ENCODE measurements at regions not wholly inside any gene's neighbourhood (a gene's known extent, or its start where the extent isn't known, plus 50 kb on each side); places are given as distances from the start of the nearest gene placed in this dataset.

DNA sequence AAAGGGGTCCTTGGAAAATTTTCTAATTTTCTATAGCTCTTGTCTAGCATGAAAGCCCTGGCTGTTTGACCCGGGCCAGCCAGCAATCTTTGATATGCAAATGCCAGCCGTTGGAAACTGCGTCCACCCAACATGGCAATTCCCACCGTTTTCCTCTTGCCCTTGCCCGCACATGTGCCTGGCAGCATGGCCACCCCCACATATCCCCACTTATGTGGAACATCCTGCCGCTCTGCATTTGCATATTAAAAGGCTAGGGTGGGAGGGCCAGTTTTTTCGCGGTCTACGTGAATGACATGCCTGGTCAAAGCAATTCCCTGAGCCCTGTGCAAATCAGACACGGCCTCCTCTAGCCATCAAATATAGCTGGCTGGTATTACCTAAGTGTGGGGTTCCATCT lies 110.3 kb upstream of the TDRD3 start:
- Histone ChIP-seq H3K4me3 (no peak overlapping the region), H3K4me1 (no peaks in the 10 kb centered on the region), H3K9me3 (no peaks in the 10 kb centered on the region), H3K27ac (no peak overlapping the region), H3K36me3 (no peaks in the 10 kb centered on the region), H3K27me3 (ENCODE audit: low read depth) (no peaks in the 10 kb centered on the region)
- TF ChIP-seq, protein P1, sequence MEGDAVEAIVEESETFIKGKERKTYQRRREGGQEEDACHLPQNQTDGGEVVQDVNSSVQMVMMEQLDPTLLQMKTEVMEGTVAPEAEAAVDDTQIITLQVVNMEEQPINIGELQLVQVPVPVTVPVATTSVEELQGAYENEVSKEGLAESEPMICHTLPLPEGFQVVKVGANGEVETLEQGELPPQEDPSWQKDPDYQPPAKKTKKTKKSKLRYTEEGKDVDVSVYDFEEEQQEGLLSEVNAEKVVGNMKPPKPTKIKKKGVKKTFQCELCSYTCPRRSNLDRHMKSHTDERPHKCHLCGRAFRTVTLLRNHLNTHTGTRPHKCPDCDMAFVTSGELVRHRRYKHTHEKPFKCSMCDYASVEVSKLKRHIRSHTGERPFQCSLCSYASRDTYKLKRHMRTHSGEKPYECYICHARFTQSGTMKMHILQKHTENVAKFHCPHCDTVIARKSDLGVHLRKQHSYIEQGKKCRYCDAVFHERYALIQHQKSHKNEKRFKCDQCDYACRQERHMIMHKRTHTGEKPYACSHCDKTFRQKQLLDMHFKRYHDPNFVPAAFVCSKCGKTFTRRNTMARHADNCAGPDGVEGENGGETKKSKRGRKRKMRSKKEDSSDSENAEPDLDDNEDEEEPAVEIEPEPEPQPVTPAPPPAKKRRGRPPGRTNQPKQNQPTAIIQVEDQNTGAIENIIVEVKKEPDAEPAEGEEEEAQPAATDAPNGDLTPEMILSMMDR (IDR thresholded peaks at IDR 0.05): no peak
- intact Hi-C loops (cut with DNase I): no loop called here
- ATAC-seq (no peak), DNase-seq (no peak)

DNA sequence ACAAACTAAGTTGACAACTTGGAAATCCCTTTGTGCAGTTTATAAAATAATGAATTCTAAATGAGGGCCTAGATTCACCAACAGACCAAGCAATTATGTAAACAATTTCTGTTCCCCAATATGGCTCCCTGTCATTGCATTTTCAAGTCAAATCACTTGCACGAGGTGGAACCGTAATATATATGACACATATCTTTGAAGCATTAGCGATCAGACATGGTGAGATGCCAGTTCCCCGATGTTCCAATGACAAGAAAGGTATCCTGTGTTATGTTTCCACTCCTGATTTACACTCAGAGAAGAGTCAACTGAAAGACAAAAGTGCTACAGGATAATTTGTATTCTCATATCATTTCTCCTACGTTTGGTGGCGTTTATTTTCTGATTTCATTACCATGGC lies 108.5 kb upstream of the TDRD3 start:
- DNase-seq (no peak), ATAC-seq (no peak)
- intact Hi-C loops (cut with DNase I): no loop called here
- Histone ChIP-seq H3K9me3 (no peaks in the 10 kb centered on the region), H3K4me1 (no peaks in the 10 kb centered on the region), H3K27me3 (ENCODE audit: low read depth) (no peaks in the 10 kb centered on the region), H3K36me3 (no peaks in the 10 kb centered on the region), H3K27ac (no peak overlapping the region), H3K4me3 (no peak overlapping the region)
- TF ChIP-seq, protein P1 (IDR thresholded peaks at IDR 0.05): no peak

DNA sequence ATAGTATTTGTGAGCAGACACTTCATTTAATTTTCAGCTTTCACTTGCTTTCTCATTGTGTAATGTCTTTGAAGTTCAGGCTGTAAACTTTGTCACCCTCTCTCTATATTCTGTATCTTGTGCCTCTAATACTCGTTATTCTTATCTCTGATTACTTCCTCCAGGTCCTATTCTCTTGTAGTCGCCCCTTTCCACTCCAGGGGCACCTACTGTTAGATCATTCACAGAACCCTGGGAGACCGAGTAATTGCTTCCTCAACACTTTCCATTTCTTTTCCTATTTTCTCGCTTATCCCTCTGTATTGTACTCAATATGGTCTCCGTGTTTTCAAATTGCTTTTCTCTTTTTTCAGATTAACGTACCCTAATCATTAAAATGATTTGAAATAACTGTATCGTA lies 93.9 kb upstream of the TDRD3 start:
- no peak overlapping the region for H3K4me3 ChIP-seq
- no peaks in the 10 kb centered on the region for H3K27me3 ChIP-seq (ENCODE audit: low read depth)
- DNase-seq: no peak
- H3K4me1 ChIP-seq: no peaks in the 10 kb centered on the region
- TF ChIP-seq, protein P1 (IDR thresholded peaks at IDR 0.05): no peak
- no peaks in the 10 kb centered on the region for H3K9me3 ChIP-seq
- no peak overlapping the region for H3K27ac ChIP-seq
- intact Hi-C loops (cut with DNase I): no loop called here
- no peaks in the 10 kb centered on the region for H3K36me3 ChIP-seq
- ATAC-seq: no peak

DNA sequence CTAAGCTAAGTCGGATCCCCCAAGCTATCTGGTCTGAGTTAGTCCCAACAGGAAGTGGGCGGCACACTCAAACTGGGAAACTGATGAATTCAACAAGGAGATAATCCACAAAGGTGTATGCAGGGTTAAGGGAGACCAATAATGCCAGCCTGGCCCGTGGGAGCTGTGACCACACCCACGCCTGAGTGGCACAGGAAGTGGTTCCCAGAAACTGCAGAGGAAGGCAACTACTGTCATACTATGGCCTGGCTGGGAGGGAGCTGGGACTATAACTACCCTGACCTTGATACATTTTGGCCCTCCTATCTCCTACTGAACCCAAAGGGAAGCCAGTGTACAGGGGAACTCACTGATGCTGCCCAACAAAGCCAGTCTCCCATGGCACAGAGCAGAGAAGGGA lies 85.5 kb upstream of the TDRD3 start:
- TF ChIP-seq, protein P1 (IDR thresholded peaks at IDR 0.05): no peak
- H3K4me1 ChIP-seq: no peaks in the 10 kb centered on the region

DNA sequence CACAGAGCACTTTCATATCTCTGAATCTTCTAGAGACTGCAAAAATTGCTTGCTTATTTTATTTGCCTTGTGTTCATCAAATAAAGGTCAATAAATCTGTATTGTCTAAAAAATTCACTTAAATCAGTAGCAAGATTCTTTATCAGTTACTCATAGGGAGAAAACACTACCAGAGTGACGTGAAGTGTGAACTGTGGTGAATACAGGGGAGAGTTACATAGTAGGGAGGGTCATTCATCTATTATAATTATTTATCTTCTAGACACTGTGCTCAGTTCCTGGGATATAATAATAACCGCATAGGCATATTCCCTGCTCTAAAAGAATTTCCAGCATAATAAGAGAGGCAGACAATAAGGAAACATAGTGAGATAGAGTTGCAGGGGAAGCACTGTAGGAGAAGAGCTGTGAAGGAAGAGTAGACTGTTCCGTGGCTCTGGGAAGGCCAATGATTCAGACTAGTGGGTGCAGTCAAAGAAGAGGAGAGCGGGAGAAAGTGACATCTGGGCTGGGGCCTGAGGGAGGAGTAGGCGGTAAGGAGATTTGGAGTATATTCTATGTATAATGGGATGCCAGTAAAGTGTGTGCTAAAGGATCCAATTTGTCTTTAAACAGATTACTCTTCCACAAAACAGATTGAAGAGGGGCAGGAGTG lies 84.0 kb upstream of the TDRD3 start:
- TF ChIP-seq, protein P1 (IDR thresholded peaks at IDR 0.05): no peak
- no peaks in the 10 kb centered on the region for H3K36me3 ChIP-seq
- intact Hi-C loops (cut with DNase I): no loop called here
- ATAC-seq (no peak), DNase-seq (no peak)
- no peaks in the 10 kb centered on the region for H3K27me3 ChIP-seq (ENCODE audit: low read depth)
- no peak overlapping the region for H3K27ac ChIP-seq
- no peaks in the 10 kb centered on the region for H3K4me1 ChIP-seq
- no peaks in the 10 kb centered on the region for H3K9me3 ChIP-seq
- no peak overlapping the region for H3K4me3 ChIP-seq

More for the DNA sequence above, 85.5 kb upstream of the TDRD3 start:
- intact Hi-C loops (cut with DNase I): no loop called here
- peak in 1 of 2 donors; percentile 21 for ATAC-seq
- Histone ChIP-seq H3K9me3 (no peaks in the 10 kb centered on the region), H3K36me3 (no peaks in the 10 kb centered on the region), H3K27me3 (ENCODE audit: low read depth) (no peaks in the 10 kb centered on the region), H3K27ac (no peak overlapping the region), H3K4me3 (no peak overlapping the region)
- no peak for DNase-seq

Measured in lower lobe of right lung (tissue), 2 donors.